Large intestine (tissue), 3 donors: ENCODE measurements at regions not wholly inside any gene's neighbourhood (a gene's known extent, or its start where the extent isn't known, plus 50 kb on each side); places are given as distances from the start of the nearest gene placed in this dataset.

Source experiments
- DNase-seq, 2 donors: peaks; one replicate each; pipeline versions ENCODE4 v3.0.0 to v3.0.0-alpha.2; 2013
- H3K27ac ChIP-seq: one replicate; pipeline ENCODE4 v1.5.1; 2013; ENCODE audit warnings: low read length
- H3K27me3 ChIP-seq: 2 replicates; pipeline ENCODE4 v1.6.1; 2013; ENCODE audit warnings: low read length; ENCODE audit not compliant: control insufficient read depth, insufficient read depth
- H3K36me3 ChIP-seq: 2 replicates; pipeline ENCODE4 v1.6.1; 2013; ENCODE audit warnings: low read length; ENCODE audit not compliant: control insufficient read depth, insufficient read depth
- H3K4me1 ChIP-seq: one replicate; pipeline ENCODE4 v1.6.1; 2013; ENCODE audit warnings: low read length; ENCODE audit not compliant: control insufficient read depth, insufficient read depth
- H3K4me3 ChIP-seq: one replicate; pipeline ENCODE4 v1.5.1; 2013; ENCODE audit warnings: low read length
- H3K9me3 ChIP-seq: one replicate; pipeline ENCODE4 v1.6.1; 2013; ENCODE audit warnings: mild to moderate bottlenecking, low read depth, low read length, moderate library complexity; ENCODE audit not compliant: control insufficient read depth
- WGBS: methylation state at CpG from one replicate; pipeline ENCODE4 v1.1.5; 2013; ENCODE audit warnings: low lambda C conversion rate; ENCODE audit not compliant: insufficient coverage; 5-methylcytosine and 5-hydroxymethylcytosine counted together

- Histone ChIP-seq H3K9me3 (no peaks in the 10 kb centered on the region), H3K36me3 (no peaks in the 10 kb centered on the region), H3K4me1 (no peaks in the 10 kb centered on the region), H3K27me3 (no peaks in the 10 kb centered on the region), H3K27ac (no peak overlapping the region), H3K4me3 (no peak overlapping the region)
- DNase-seq, result no peak
- 90% methylated on average over 2 of the region's 5 CpGs for WGBS
Observed at GRCh38 chr4:66921433-66921832, 623.9 kb downstream of the CENPC start.

GRCh38 chr4:66920514-66920913, 624.8 kb downstream of the CENPC start:
- Histone ChIP-seq H3K9me3 (no peaks in the 10 kb centered on the region), H3K27me3 (no peaks in the 10 kb centered on the region), H3K36me3 (no peaks in the 10 kb centered on the region), H3K4me1 (no peaks in the 10 kb centered on the region), H3K27ac (no peak overlapping the region), H3K4me3 (no peak overlapping the region)
- DNase-seq, result no peak
- no CpG with 5 or more reads among the region's 10 CpGs for WGBS

- 100% methylated on average over 1 of the region's 2 CpGs for WGBS
- Histone ChIP-seq H3K27me3 (no peaks in the 10 kb centered on the region), H3K9me3 (no peaks in the 10 kb centered on the region), H3K27ac (no peak overlapping the region), H3K4me1 (no peaks in the 10 kb centered on the region), H3K4me3 (no peak overlapping the region), H3K36me3 (no peaks in the 10 kb centered on the region)
- no peak for DNase-seq
Observed at GRCh38 chr4:66911880-66912279, 633.4 kb downstream of the CENPC start.

GRCh38 chr4:66906314-66906713, 639.0 kb downstream of the CENPC start:
- DNase-seq, result no peak
- no CpG with 5 or more reads among the region's 2 CpGs for WGBS
- Histone ChIP-seq H3K27ac (no peak overlapping the region), H3K36me3 (no peaks in the 10 kb centered on the region), H3K4me1 (no peaks in the 10 kb centered on the region), H3K4me3 (no peak overlapping the region), H3K27me3 (no peaks in the 10 kb centered on the region), H3K9me3 (no peaks in the 10 kb centered on the region)

DNA sequence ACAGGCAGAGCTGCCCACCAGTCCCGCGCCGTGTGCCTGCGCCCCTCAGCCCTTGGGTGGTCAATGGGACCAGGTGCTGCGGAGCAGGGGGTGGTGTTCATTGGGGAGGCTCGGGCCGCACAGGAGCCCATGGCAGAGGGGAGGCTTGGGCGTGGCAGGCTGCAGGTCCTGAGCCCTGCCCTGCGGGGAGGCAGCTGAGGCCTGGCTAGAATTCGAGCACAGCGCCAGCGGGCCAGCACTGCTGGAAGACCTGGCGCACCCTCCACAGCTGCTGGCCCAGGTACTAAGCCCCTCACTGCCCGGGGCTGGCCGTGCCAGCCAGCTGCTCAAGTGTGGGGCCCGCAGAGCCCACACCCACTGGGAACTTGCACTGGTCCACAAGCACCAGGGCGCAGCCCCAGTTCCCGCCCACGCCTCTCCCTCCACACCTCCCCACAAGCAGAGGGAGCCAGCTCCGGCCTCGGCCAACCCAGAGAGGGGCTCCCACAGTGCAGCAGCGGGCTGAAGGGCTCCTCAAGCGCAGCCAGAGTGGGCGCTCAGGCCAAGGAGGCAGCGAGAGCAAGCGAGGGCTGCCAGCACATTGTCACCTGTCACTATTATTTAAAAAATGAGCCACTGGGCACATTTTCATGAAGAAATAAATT, 645.8 kb downstream of the CENPC start:
- no peaks in the 10 kb centered on the region for H3K36me3 ChIP-seq
- no peak for DNase-seq
- no peak overlapping the region for H3K27ac ChIP-seq
- no CpG with 5 or more reads among the region's 26 CpGs for WGBS
- no peaks in the 10 kb centered on the region for H3K4me1 ChIP-seq
- no peak overlapping the region for H3K4me3 ChIP-seq
- no peaks in the 10 kb centered on the region for H3K27me3 ChIP-seq
- peaks cover 8% of the 10 kb centered on the region for H3K9me3 ChIP-seq

DNA sequence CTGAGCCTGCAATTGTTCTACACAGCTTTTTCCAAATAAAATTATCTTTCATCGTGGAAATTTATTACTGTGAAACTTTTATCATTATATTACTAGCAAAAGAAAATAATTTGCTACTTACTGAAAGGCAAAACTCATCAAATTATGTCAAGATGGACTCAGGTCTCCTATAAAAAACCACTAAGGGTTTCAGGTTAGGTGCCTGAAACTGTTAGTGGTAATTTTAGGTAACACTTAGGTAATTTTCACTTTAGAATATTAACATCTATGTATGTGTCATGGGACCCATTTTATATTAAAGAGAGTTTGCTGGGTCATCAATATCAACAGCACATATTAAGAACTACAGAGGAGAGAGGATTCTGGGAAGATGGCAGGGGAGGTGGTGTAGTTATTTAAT, 651.5 kb downstream of the CENPC start:
- Histone ChIP-seq H3K27me3 (no peaks in the 10 kb centered on the region), H3K27ac (no peak overlapping the region), H3K4me1 (no peaks in the 10 kb centered on the region), H3K36me3 (no peaks in the 10 kb centered on the region), H3K4me3 (no peak overlapping the region), H3K9me3 (no peaks in the 10 kb centered on the region)
- DNase-seq, result no peak
- WGBS, result 100% methylated on average over 1 of the region's 1 CpG

DNA sequence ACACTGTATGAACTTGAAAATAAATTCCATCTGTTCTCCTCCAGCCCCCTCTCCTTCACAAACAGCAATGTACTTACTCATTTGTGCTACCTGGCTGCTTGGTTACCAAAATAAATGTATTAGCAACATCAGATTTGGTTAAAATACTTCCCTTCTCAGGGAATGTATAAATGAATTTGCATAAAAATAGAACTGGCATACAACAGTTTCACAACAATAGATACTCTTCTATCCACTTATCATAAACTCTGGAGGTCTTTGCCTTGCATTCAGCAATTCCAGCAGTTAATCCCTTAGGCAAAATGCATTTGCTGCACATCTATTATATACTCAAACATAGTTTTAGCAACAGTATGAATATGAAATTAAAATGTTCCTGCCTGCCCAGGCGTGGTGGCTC, 658.2 kb downstream of the CENPC start:
- no CpG with 5 or more reads among the region's 1 CpG for WGBS
- no peak for DNase-seq
- Histone ChIP-seq H3K36me3 (no peaks in the 10 kb centered on the region), H3K4me3 (no peak overlapping the region), H3K4me1 (no peaks in the 10 kb centered on the region), H3K9me3 (peaks cover 3% of the 10 kb centered on the region), H3K27ac (no peak overlapping the region), H3K27me3 (no peaks in the 10 kb centered on the region)

DNA sequence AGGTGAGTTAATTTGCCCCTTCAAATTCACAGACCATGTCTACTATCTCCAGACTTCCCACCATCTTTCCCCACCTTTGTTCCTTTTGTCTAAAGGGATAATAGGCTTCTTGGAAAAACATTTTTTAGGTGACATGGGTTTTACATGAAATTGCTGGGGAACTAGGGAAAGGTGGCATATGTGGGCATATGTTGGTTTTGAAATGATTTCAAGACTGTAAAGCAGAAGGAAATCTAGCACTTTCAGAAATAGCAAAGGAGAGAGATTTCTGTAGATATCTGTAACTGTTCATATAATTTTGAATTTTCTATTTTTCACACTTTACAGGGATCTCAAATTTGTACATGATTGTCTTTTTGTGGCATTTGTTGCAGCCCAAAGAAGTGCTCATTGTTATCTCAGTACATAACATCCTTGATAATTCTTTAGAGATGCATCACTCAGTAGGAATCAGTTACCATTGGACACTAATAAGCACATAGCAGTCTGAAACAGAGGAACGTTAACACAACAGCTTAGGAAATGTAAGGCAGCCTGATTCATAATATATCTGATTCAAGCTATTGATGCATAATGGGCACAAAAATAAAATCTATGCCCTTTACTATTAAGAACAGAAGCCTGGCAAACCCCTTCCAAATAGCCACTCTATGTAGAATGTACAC, 659.7 kb downstream of the CENPC start:
- Histone ChIP-seq H3K4me1 (no peaks in the 10 kb centered on the region), H3K27ac (no peak overlapping the region), H3K27me3 (no peaks in the 10 kb centered on the region), H3K36me3 (no peaks in the 10 kb centered on the region), H3K9me3 (peaks cover 3% of the 10 kb centered on the region), H3K4me3 (no peak overlapping the region)
- DNase-seq, result no peak
- no CpG with 5 or more reads among the region's 1 CpG for WGBS

GRCh38 chr4:66876946-66877345, 668.4 kb downstream of the CENPC start:
- 100% methylated on average over 2 of the region's 2 CpGs for WGBS
- Histone ChIP-seq H3K36me3 (no peaks in the 10 kb centered on the region), H3K27me3 (no peaks in the 10 kb centered on the region), H3K4me3 (no peak overlapping the region), H3K4me1 (no peaks in the 10 kb centered on the region), H3K27ac (no peak overlapping the region), H3K9me3 (no peaks in the 10 kb centered on the region)
- no peak for DNase-seq

DNA sequence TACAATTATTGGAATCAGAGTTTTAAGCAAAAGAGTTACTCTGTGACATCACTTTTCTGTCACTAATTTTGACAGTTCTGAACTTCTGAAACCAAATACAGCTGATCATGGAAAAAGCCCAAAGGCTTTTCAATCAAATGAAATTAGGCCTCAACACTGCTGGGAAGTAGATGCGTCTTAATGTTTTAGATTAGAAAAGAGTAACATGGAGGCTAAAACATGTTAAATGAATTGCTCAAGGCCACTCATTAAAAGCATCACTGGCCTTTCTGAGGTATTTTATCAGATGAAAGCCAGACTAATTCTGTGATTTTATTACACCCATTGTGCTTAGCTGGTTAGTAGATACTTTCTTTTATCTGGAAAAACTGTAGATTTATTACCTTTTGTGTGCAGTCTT, 672.6 kb downstream of the CENPC start:
- no peak overlapping the region for H3K4me3 ChIP-seq
- H3K27me3 ChIP-seq, result no peaks in the 10 kb centered on the region
- no peaks in the 10 kb centered on the region for H3K9me3 ChIP-seq
- no peaks in the 10 kb centered on the region for H3K4me1 ChIP-seq
- H3K36me3 ChIP-seq, result no peaks in the 10 kb centered on the region
- no peak overlapping the region for H3K27ac ChIP-seq
- WGBS, result 83% methylated on average over 1 of the region's 1 CpG
- DNase-seq, result no peak

GRCh38 chr4:66863481-66863880, 681.8 kb downstream of the CENPC start:
- H3K27ac ChIP-seq, result no peak overlapping the region
- no peaks in the 10 kb centered on the region for H3K4me1 ChIP-seq
- no peaks in the 10 kb centered on the region for H3K36me3 ChIP-seq
- H3K27me3 ChIP-seq, result no peaks in the 10 kb centered on the region
- DNase-seq, result no peak
- peaks cover 8% of the 10 kb centered on the region for H3K9me3 ChIP-seq
- no peak overlapping the region for H3K4me3 ChIP-seq
